SH-SY5Y (cell line): ENCODE measurements at regions not wholly inside any gene's neighbourhood (a gene's known extent, or its start where the extent isn't known, plus 50 kb on each side); places are given as distances from the start of the nearest gene placed in this dataset.

Source experiments
- GATA2 ChIP-seq: IDR thresholded peaks from 2 replicates; pipeline ENCODE4 v1.6.1; 2011; ENCODE audit warnings: mild to moderate bottlenecking, low read depth, low read length
- GATA3 ChIP-seq: IDR thresholded peaks from 2 replicates; pipeline ENCODE4 v1.6.1; 2011; ENCODE audit warnings: low read depth, mild to moderate bottlenecking, low read length, moderate library complexity

- no peak for TF ChIP-seq GATA2
- TF ChIP-seq GATA3 = no peak
Measured at GRCh38 chr9:82729141-82729540, 333.8 kb downstream of the RASEF start.
